Activated gamma-delta T cell treated with anti-CD3 and anti-CD28 coated beads, Interleukin-2, amount 50 U/mL, for 16 hours (primary cell): ENCODE measurements at regions not wholly inside any gene's neighbourhood (a gene's known extent, or its start where the extent isn't known, plus 50 kb on each side); places are given as distances from the start of the nearest gene placed in this dataset.

ENCODE experiments used
- DNase-seq: peaks from one replicate; pipeline ENCODE4 v3.0.0-alpha.2; 2020; ENCODE audit warnings: low read depth

DNA sequence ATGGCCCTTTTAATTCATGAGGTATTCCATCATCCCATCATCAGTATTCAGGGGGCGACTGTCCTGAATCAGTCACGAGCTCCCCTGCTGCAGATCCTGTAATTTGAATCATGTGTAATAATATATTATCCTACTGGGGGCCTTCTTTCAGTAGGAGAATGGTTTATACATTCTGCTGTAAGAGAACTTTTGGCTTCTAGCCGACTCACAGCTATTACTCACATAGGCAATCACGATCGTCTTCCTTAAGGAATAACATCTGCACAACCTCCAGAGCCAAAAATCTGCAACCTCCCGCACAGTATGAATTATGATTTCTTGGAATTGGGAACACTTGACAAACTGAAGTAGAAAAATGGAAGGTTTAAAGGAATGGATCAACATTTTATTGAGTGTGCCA lies 343.0 kb downstream of the USP25 start:
- DNase-seq: no peak

DNA sequence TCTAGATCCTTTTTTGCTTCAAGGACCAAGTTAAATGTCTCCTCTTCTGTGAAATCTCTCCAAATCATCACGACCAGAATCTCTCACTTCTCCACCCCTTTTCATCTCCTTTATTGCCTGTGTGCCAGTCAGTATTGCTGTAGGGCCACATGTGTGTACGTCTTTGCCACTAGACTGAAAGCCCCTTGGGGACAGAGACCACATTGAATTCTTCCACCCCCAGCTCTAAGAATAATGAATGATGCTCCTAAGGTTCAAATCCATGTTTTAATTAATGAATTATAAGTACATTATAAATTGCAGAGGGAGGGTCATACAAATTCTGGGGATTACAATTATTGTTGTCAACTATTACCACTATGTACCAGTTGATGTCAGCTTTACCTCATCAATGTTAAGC lies 343.8 kb downstream of the USP25 start:
- no peak for DNase-seq

DNA sequence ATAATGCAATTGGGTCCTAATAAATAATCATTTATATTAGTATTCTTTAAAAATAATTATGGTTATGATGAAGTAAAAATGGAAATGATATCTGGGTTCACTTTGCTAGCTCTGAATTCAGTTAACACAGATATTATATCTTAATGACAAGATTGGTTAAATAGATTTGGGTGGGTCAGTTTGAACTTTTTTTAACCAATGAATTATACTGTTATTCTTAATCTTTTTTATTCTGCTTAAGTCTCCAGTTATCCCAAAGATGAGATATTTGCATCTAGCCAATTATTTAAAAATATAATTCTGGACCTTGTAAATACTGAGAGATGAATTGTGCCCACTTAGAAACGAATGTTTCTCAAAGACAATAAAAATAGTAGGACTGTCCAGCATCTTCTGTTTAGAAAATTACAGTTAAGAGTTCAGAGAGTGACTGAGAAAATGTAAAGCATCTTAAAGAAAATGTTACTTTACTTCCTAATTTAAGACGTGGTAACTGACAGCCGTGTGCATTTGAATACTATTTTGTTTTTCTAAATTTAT lies 345.2 kb downstream of the USP25 start:
- DNase-seq: no peak

DNA sequence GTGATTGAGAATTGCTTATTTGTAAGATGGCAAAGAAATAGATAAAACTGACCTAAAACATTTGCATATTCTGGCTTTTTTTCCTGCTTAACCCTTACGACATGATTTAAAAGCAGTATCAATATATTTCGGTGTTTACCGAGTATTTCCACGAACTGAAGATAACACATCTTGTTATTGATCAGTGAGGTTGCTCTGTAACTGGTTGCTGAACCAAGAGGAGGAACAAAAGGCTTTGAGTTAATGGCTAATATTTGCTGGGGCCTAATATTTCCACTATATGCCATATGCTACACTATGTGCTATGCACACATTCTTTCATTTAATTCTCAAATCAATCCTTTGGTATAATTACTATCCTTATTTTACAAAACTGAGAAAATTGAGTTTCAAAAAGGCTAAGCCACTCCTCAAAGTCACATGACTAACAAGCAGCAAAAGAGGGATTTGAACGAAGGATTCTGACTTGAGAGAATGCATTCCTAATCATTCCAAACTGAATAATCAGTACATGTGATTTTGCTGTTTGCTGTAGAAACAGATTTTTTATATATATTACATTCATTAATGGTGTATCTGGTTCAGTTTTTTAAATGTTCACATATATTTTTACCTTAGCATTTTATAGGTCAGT lies 346.0 kb downstream of the USP25 start:
- no peak for DNase-seq

DNA sequence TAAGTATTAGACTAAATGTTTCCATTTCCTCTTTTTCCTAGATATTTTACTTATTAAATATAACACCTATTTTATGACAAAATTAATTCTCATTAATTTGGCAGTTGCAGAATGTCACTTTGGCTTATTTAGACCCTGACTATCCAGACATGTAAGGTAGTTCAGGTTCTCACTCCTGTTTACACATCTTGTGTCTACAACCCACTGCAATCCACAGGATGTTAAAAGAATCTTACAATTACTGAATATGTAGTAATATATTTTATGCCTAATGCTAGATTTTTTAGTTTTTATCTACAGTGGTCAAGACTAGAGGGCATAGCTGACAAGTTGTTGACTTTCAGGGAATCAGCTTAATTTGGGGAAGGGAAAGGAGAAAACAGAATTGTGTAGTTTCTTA lies 346.7 kb downstream of the USP25 start:
- no peak for DNase-seq

DNA sequence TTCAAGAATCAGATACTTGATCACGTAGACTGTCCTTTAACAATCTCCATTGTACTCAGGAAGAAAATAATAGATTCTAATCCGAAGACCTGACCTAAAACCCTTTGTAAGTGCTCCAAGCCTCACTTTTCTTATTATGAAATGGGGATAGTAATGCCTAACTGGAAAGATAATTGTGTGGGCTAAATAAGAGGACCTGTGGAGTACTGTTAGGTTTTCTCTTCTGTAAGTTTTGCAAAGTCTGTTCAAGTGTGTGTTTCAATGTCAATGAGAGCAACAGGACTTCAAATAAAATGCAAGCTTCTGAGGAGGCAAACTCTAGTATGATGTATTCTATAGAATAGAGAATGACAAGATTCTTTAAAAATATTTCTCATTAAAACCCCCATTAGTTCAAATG lies 348.6 kb downstream of the USP25 start:
- DNase-seq: no peak

DNA sequence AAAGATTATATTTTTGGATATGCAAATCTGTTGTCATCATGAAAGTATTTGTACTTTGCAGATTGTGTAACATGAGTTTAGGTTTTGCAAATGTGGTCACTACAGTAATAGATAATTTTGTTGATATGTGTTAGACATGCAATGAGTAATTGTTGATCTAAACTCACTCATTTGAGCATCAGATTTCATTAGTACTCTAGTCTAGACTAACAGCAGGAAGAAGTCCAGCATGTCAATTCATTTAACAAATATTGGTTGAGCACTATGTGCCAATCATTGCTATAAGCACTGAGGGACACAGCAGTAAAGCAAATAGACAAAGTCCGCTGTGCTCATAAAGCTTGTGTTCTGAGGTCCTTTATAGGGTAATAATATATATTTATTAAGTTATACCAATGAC lies 350.0 kb downstream of the USP25 start:
- no peak for DNase-seq

DNA sequence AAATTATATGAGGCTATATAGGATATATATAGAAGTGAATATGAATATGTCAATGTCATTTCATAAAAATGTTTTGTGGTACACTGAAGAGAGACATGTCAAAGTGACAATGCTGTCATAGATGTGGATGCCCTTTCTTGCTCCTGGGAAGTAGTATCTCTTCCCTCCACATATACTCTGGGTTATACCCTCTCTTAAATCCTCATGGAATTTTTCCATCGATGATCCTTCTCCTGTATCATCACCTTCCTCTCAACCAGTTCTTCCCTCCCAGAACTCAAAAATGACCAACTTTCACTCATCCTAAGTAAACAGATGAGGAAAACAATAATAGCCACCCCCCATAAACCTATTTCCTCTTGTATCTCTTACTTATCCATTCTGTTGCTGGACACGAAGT lies 351.5 kb downstream of the USP25 start:
- no peak for DNase-seq

DNA sequence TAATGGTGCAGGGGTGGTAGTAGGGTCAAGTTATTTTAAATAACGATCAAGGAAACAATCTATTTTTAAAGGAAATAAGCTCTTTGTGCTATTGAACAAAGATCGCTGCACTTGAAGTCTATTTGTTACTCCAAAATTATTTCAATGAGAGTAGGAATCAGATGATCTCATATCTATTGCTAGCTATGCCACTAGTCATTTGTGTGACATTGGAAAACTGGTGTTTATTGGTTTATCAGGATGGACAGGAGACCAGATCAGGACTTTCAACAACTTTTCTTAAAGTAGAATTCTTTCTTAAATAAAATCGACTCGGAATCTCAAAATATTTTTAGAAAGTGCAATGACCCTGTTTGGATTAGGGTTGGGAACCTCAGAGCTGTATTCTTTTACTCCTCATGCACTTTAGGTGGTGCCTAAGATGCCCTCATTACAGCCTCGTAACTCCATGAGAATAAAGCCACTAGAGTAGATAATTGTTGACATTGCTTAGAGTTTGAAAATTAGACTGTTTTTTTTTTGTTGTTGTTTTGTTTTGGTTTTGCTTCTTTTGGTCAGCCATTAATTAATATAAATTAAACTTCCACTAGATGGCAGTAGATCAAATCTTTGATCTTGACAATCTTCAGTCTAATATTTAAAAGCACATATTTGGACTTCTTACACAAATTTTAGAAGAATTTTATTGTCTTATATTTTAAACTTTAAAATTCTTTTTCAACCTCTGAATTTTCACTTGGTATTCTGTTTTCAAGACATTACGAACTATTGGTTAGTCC lies 352.4 kb downstream of the USP25 start:
- DNase-seq: no peak

DNA sequence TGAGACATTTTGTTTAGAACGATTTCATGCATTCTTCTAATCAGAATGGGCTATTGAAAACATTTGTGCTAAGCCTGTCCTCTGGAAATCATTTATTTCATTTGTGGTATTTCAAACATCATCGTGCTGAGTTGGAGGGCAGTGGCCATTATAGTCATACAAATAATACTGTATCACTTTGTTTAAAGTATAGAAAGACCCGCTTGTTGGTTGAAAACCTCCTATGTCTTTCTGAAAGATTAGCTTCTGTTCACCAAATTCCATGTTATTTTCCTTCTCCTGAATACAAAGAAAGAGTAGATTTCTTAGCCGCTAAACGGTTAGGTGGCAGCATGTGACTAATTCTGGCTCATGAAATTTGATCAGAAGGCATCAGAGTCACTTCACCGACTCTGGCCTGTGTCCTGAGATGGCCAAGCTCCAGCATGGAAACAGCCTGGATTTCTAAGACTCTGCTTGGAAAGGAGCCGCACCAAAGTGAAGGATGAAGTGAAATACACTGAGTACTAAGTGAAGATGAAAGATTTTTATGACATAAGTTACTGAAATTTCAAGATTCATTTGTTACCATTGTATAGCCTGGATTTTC lies 355.1 kb downstream of the USP25 start:
- DNase-seq: no peak

DNA sequence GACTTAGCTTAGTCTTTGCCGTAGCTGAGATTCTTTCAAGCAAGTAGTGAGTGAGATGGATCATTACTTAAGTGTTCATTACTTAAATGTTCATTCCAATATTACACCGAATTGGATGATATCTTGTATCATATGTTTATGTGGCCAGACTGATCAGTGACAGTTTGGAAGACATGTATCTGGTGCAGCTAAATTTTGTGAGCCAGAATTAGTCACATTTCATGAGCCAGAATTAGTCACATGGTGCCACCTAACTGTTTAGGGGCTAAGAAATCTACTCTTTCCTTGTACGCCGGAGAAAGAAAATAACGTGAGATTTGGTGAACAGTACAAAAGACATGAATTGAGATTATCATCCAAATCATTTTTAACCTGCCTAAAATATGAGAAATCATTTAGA lies 355.6 kb downstream of the USP25 start:
- DNase-seq: no peak

DNA sequence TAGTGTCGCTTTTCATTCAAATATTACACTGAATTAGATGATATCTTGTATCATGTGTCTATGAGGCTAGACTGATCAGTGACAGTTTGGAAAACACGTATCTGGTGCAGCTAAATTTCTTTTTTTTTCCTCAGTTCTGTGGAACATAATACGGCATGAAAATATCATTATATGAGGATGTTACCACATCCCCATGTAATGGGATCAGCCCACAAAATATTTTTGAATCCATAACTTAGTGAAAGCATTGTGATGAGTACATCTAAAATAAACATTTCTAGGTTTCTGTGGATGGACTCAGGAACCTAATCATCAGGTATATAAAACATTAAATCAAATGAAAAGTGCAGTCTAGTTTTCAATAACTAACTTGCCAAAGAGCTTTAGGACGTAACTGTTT lies 356.3 kb downstream of the USP25 start:
- no peak for DNase-seq

DNA sequence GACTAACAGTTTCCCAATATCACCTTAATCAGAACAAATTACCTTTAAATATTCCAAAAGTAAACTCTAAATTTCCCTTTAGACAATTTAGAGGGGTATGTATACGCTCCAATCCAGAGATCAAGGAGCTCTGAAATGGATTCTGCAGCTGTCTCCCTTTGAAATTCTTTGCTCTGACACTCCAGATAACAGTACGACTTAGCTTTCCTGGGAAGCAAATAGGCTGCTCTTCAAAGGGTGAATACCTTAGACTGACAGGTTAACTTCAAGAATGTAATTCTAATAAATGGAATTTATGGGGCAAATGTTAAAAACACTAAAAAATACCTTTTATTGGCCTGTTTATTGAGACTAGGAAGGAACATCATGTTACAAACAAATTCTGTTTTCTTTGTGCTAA lies 357.2 kb downstream of the USP25 start:
- no peak for DNase-seq

DNA sequence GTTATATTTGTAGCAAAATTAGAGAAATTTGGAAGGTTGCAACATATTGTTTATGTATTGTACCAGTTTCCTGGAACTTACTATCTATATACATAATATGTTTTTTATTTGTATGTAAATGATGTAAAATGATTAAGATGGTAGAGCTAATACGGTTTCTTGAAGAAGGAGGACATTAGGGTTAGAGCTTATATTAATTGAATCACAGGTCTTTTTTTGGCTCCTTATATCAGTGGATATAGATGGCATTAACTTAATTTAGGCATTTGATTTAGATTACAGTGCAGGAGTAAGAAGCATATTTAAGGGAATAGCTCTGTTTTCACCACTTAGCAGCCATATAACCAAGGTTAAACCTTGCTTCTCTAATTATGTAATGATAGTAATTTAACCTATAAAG lies 357.7 kb downstream of the USP25 start:
- no peak for DNase-seq

DNA sequence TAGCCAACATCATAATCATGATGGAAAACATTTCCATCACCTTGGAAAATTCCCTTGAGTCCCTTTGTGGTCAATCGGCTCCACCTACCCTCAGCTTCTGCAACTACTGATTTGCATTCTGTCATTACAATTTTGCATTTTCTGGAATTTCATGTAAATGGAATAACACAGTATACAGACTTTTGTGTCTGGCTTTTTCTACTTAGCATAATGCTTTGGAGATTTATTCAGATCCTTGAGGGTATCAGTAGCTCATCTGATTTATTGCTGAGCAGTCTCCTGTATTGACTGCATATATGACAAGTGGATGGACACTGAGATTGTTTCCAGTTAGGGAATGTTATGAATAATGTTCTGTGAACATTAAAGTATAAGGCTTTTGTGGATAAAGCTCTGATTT lies 358.3 kb downstream of the USP25 start:
- no peak for DNase-seq

DNA sequence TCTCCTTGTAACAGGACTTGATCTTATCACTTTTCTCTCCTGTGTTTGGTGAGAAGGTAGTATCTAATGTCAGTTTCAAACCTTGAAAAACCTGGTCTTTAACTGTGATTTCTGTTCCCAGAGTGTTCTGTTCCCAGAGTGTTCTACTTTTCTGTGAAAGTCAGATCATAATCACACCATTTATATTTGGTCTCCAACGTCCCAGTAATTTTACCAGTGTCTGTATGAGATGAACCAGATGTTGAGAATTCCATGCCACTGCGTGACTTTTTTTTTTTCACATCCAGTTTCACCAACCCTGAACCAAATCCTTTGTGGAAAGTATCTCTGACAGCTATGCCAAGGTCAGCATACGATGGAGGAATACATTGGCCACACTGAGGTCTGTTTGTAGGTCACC lies 365.2 kb downstream of the USP25 start:
- no peak for DNase-seq

DNA sequence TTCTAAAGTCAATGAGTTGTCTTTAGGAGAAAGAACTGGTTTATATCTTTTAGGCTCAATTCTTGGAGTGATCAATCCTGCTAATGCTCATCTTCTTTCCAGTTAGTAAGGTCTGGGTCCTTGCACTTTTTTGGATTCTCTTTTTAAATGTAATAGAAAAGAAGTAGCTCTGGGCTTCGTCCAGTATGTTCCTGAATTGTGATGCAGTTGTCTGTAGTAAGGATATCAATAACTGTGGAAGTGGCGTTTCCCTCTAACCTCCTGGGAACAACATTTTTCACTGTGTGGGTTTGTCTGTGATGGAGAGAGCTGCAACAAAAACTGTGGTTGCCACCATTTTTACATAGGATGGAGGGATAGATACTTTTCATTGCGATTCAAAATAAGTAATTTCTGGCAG lies 367.2 kb downstream of the USP25 start:
- DNase-seq: no peak

DNA sequence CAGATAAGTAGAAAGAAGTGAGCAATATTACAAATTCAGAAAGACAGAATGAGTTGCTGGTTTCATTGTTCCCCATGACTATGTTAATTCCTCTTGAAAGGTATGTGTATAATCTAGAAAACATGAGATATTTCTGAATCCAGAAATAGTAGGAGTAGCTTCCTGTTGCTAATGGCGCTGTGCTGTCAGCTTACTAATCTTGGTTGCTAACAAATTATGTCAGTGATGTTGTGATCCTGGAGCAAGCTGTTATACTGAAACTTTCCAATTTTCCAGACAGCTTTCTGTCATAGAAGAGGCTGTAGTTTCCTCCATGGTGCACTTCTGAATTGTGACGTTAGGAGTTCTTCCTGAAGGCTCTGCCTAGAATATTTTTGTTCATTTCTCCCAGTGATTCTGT lies 372.3 kb downstream of the USP25 start:
- no peak for DNase-seq

DNA sequence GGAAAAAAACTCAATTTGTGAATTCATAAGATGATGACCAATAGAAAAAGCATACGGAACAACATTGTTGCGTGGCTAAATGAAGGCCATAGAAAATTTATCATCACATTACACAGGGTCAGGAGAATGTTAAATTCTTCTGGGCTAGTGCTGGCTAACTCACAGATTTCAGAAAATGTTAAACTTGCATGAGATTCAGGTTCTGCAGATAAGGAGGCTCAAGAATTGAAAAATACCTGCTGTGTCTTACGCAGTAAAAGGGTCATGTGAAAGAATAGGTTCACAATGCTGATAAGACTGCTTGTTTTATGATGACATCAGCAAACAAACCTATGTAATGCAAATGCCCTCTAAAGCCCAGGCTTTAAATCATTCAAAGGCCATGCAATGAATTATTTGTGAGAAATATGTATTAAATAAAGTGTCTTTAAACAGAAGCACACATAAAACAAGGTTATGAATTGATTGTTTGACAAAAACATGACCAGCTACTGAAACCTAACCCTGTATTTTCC lies 378.8 kb downstream of the USP25 start:
- DNase-seq: no peak

DNA sequence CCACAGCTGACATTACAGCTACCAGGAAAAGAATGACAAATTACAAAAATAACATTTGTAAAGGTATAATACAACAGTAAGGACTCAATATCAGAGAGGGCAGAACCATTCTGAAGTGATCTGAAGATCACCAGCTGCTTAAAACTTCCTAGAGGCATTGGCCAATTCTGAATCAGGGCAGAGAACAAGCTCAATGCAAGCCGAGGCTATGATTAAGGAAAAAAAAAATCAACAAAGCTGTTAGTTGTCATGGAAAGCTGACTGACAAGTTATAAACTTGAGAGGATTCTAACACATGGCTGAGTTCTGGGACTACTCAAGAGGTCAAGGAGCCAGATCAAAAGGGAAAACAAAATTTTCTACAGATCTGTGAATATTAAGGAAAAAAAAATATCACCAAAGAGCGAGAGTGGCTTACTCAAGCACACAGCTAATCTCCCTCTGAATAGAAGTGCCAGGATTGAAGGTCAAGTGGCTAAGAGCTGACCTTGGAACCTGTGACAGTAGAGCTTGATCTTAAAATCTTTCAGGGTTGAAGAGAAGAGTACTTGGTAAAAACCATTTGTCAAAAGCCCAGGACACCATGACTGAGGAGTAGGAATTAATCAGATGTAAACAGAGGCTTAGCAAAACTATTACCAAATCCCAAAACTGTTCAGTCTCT lies 383.4 kb downstream of the USP25 start:
- DNase-seq: no peak

DNA sequence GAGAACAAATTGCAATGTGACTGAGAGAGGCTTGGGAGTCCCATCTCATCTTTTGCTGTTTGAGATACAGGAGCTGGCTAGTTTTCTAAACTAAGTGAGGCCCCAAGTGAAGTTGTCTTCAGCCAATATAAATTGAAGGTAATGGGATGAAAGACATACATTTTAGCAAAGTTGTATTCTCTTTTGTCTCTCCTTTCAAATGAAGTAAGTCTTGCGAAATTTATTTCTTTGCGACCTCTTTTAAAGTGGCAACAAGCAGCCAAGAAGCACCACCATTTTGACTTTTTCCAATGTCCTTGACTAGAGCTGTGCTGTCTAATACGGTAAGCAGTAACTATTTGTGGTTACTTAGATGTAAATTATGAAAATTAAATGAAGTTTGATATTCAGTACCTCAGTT lies 385.7 kb downstream of the USP25 start:
- no peak for DNase-seq

DNA sequence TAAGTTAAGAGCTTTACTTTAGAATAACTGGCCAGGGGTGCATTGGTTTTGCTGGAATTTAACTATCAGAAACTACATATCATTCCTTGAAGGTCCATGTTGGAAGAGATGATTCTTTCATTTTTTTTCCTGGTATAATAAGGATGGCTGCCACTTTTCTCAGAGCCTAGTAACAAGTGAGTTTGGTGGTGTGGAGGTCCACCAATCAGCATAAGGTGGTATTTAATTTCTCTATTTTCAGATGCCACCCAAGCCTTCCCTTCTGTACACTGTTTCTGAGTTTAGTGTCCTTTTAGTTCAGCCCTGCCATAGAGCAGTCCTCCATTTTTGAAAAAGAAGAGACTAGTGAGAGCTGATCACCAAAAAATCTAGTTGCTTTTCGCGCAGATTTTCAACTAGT lies 386.3 kb downstream of the USP25 start:
- DNase-seq: no peak

DNA sequence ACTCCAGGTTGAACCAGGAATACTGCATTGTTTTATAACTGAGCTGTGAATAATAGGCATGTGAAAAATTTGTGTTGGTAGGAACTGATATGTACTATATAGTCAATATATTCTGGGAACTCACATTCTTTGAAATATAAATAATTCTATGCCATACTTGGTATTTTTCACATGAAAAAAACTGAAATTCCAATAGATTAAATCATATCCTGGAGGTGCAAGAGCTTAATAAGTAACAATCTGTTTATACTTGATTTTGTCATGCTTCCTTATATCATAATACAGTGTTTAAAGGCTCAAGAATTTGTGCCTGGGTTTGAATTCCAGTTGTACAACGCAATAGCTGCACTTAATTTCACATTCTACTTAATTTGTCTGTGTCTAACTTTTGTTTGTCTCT lies 387.0 kb downstream of the USP25 start:
- DNase-seq: no peak
